ENCODE measurements at regions not wholly inside any gene's neighbourhood (a gene's known extent, or its start where the extent isn't known, plus 50 kb on each side); places are given as distances from the start of the nearest gene placed in this dataset.

GRCh38 chr7:15751191-15751701 is 64.8 kb upstream of the MEOX2 start:
- DNase-seq (ENCODE audit: low read depth): peak; percentile 76

- DNase-seq (ENCODE audit: low read depth): peak; percentile 31
Observed at GRCh38 chr7:15750727-15751126, 64.2 kb upstream of the MEOX2 start.

DNA sequence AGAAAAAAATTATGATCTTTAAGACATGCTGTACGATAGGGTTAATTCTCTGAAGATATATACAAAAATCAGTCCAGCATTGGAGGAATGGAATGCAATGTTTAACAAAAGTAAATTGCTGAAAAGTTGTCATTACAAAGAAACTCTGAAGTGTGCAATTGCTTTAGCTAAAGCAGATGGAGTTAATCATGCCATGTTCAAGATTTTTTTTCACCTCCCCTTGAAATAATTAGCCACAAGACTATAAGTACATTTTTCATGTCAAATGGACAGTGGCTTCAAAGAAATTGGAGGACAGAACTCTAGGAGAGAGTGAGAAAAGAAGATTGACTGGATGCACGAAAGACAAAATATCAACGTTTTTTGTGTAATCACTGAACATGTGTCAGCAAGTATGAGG is 63.1 kb upstream of the MEOX2 start:
- peak; percentile 32 for DNase-seq (ENCODE audit: low read depth)

DNA sequence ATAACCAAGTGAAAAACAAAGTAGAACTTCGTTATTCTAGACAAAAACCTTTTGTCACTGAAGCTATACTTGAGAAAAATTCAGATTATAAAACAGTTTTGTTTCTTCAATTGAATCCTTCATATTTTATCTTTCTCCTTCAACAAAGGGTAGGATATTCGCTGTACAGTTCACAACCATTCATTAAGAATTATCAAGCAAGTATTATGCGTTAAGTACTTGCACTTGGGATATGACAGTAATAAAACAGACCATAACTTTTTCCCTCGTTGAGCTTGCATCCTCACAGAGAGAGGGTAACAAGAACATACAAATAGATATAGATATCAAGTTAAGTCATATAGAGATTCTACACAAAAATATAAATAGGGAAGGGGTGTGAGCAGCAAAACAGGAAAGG is 61.2 kb upstream of the MEOX2 start:
- no peak for DNase-seq (ENCODE audit: low read depth)

GRCh38 chr7:15747301-15747700 is 60.8 kb upstream of the MEOX2 start:
- no peak for DNase-seq (ENCODE audit: low read depth)

DNA sequence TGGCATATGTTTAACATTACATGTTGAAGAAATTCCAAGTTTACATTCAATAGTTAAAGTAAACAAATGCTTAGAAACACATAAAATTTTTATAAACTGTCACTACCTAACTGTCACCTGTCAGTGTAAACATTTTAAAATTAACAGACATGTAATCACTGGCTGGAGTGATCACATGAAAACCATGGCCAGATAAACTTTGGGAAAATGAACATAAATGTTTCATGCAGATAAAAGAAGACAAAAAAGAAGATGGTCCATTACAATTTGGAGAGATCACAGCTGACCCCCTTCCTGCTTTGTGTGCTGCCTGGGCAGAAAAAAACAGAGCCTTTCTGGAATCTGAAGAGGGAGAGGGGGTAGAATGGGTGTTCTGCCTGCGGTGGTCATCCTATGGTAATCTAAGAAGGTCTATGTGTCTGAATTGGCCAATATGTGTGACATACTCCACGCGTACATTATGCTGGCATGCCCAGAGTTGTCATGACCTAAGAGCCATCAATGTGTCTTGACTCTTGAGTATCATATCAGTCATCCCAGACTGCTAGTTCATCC is 57.5 kb upstream of the MEOX2 start:
- DNase-seq (ENCODE audit: low read depth): no peak

DNA sequence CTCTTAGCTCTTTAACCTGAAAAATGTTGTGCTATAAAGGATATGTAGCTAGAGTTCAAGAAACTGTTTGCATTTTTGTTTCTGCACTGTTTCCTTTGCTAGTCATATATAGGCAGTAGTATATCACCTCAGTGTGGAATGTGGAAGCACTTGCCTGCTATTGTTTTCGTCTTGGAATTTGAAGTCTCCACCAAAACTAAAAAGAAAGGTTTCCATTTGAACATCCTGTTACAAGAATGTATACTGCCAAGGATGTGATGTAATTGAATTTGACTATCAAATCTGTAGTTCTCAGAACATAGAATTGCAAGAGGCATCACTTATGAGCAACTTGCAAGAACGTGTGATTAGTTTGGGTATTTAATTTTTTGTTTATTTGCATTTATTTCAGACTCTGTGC is 51.1 kb upstream of the MEOX2 start:
- no peak for DNase-seq (ENCODE audit: low read depth)
